Brain microvascular endothelial cell (primary cell): ENCODE measurements at regions not wholly inside any gene's neighbourhood (a gene's known extent, or its start where the extent isn't known, plus 50 kb on each side); places are given as distances from the start of the nearest gene placed in this dataset.

ENCODE experiments used
- DNase-seq: peaks from one replicate; pipeline ENCODE4 v3.0.0-alpha.2; 2020
- H3K27ac ChIP-seq: fragments of 250-450 bp; sonication (Bioruptor Pico); 2 replicates; pipeline ENCODE4 v1.5.1; 2020; ENCODE audit warnings: mild to moderate bottlenecking, moderate library complexity
- H3K27me3 ChIP-seq: fragments of 250-450 bp; sonication (Bioruptor Pico); replicated peaks from 2 replicates; pipeline ENCODE4 v1.5.1; 2020; ENCODE audit warnings: mild to moderate bottlenecking
- H3K36me3 ChIP-seq: fragments of 250-450 bp; sonication (Bioruptor Pico); replicated peaks from 2 replicates; pipeline ENCODE4 v1.5.1; 2020; ENCODE audit warnings: mild to moderate bottlenecking
- H3K4me3 ChIP-seq: 2 replicates; pipeline ENCODE4 v1.5.1; 2011; ENCODE audit warnings: low read depth, mild to moderate bottlenecking, control low read depth, low read length, moderate library complexity
- in situ Hi-C: cut with HindIII; loops from 2 replicates; pipeline ENCODE4 v1.10.0; 2017; ENCODE audit warnings: low sequenced_read_pairs, low pct_ligation_motif_present
- TF ChIP-seq, protein P1 (sequence below): IDR thresholded peaks from 2 replicates; pipeline ENCODE4 v1.5.1; 2011; ENCODE audit warnings: low read depth, mild to moderate bottlenecking, moderate library complexity, low read length, control low read depth, inconsistent platforms; ENCODE audit errors: missing control alignments

GRCh38 chr13:60852886-60853285 is 455.9 kb downstream of the TDRD3 start:
- Histone ChIP-seq H3K4me3 (no peak overlapping the region), H3K27ac (no peak overlapping the region), H3K27me3 (no peaks in the 10 kb centered on the region), H3K36me3 (no peaks in the 10 kb centered on the region)
- in situ Hi-C loops, result no loop called here
- TF ChIP-seq, protein P1, sequence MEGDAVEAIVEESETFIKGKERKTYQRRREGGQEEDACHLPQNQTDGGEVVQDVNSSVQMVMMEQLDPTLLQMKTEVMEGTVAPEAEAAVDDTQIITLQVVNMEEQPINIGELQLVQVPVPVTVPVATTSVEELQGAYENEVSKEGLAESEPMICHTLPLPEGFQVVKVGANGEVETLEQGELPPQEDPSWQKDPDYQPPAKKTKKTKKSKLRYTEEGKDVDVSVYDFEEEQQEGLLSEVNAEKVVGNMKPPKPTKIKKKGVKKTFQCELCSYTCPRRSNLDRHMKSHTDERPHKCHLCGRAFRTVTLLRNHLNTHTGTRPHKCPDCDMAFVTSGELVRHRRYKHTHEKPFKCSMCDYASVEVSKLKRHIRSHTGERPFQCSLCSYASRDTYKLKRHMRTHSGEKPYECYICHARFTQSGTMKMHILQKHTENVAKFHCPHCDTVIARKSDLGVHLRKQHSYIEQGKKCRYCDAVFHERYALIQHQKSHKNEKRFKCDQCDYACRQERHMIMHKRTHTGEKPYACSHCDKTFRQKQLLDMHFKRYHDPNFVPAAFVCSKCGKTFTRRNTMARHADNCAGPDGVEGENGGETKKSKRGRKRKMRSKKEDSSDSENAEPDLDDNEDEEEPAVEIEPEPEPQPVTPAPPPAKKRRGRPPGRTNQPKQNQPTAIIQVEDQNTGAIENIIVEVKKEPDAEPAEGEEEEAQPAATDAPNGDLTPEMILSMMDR, result no peak
- no peak for DNase-seq

DNA sequence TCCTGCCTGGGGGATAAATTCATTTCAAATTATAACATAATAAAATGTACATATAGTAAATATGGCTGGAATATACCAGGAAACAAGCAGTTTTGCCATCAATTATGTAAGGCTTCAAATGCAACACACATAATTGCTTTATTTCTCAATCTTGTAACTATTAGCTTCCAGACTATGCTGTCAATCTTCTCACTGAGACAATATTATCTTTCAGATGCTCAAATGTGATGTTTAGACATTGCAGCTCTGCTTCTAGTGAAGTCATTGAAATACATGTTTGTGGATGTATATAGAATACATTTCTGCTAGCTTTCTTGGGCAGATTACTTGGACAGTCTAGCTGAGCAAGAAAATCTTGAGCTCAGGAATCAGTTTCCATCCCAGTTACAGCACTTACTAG is 454.4 kb downstream of the TDRD3 start:
- in situ Hi-C loops, result no loop called here
- Histone ChIP-seq H3K4me3 (no peak overlapping the region), H3K27me3 (no peaks in the 10 kb centered on the region), H3K27ac (no peak overlapping the region), H3K36me3 (no peaks in the 10 kb centered on the region)
- TF ChIP-seq, protein P1, result no peak
- no peak for DNase-seq

DNA sequence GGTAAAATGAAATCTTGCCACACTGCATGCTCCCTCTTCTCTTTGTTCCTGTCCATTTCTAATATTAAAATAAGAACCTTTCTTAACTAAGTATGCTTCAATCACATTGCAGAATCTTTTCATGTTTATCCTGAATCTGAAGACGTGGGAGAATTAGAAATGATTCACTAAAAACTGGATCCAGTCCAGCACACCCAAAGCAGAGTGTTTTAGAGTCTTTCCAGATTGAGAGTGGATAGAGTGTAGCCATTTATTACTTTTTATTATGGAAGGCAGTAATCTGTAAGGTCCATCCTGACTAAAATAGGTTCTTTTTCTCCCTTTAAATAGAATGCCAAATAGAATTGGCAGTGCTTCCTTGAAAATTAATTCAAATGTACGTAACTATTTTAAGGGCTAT is 453.5 kb downstream of the TDRD3 start:
- Histone ChIP-seq H3K27ac (no peak overlapping the region), H3K36me3 (no peaks in the 10 kb centered on the region), H3K27me3 (no peaks in the 10 kb centered on the region), H3K4me3 (no peak overlapping the region)
- DNase-seq, result no peak
- TF ChIP-seq, protein P1, result no peak
- in situ Hi-C loops, result no loop called here

DNA sequence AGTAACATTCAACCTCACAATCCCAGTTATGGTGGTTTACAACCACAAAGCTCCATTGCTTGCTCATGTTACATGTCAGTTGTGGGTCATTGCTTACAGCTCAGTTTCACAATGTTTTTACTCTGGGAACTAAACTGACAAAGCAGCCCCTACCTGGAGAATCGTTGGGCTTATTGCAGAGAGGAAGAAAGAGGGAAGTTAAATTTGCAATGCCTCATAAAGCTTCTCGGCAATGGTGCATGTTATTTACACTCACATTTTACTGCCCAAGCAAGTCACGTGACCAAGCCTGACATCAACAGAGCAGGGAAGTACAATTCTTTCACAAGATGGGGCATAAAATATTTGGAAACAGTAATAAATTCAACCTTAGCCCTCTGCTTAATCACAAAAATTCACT is 441.6 kb downstream of the TDRD3 start:
- DNase-seq, result no peak
- Histone ChIP-seq H3K27me3 (no peaks in the 10 kb centered on the region), H3K27ac (no peak overlapping the region), H3K4me3 (no peak overlapping the region), H3K36me3 (no peaks in the 10 kb centered on the region)
- in situ Hi-C loops, result no loop called here
- TF ChIP-seq, protein P1, result no peak

DNA sequence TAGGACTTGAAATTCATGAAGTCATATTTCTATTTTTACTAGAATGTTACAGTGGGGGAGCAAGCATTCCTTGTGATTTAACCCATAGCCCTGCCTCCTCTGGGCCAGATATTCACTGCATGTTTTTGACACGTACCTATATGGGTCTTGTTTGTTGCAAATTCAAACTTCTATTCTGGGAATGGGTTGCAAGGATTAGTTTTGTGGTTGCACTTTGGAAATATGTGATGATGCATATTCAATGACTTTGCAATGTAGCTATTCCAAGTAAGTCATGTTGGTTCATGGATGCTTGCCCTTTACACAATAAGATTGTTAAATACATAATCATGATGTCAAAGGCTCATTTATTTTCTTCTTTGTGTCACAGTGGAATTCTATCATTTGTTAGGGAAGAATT is 440.8 kb downstream of the TDRD3 start:
- DNase-seq, result no peak
- in situ Hi-C loops, result no loop called here
- Histone ChIP-seq H3K27me3 (no peaks in the 10 kb centered on the region), H3K27ac (no peak overlapping the region), H3K36me3 (no peaks in the 10 kb centered on the region), H3K4me3 (no peak overlapping the region)
- TF ChIP-seq, protein P1, result no peak

DNA sequence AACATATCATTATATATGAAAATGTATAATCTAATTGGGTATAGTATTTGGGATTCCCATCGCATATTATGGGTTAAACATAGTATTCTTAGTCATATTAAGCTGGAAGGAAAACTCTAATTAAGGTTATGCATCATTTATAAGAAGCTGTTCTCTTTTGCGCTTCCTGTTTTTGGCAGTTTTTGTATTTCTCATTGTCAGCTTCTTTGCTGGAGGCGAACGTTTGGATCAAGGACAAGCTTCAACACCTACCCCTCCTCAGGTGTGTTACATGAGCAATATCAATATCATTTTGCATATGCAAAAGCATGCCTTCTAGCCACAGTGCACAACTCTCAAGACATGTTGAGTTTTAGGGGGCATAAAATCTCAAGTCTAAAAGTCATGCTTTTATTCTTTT is 439.8 kb downstream of the TDRD3 start:
- no peak for DNase-seq
- Histone ChIP-seq H3K27ac (no peak overlapping the region), H3K27me3 (no peaks in the 10 kb centered on the region), H3K36me3 (no peaks in the 10 kb centered on the region), H3K4me3 (no peak overlapping the region)
- TF ChIP-seq, protein P1, result no peak
- in situ Hi-C loops, result no loop called here
